ENCODE measurements at regions not wholly inside any gene's neighbourhood (a gene's known extent, or its start where the extent isn't known, plus 50 kb on each side); places are given as distances from the start of the nearest gene placed in this dataset.

DNA sequence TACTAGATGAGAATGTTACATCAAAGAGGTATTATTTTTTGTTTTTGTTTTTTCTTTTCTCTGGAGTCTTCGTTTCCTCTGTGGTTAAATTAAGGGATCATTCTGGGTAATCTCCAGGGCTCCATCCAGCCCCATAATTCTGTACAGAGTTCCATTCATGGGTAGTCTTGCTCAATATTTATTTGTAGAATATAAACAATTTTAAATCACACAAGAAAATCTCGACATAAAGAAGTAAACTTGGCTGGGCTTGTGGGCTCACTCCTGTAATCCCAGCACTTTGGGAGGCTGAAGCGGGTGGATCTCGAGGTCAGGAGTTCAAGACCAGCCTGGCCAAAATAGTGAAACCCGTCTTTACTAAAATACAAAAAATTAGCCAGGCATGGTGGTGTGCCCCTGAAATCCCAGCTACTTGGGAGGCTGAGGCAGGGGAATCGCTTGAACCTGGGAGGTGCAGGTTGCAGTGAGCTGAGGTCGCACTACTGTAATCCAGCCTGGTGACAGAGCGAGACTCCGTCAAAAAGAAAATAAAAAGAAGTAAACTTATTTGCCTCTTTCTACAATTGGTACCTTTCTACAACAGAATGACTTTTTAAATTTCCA, 166.8 kb upstream of the TGFBR2 start:
- TF ChIP-seq, protein P1, sequence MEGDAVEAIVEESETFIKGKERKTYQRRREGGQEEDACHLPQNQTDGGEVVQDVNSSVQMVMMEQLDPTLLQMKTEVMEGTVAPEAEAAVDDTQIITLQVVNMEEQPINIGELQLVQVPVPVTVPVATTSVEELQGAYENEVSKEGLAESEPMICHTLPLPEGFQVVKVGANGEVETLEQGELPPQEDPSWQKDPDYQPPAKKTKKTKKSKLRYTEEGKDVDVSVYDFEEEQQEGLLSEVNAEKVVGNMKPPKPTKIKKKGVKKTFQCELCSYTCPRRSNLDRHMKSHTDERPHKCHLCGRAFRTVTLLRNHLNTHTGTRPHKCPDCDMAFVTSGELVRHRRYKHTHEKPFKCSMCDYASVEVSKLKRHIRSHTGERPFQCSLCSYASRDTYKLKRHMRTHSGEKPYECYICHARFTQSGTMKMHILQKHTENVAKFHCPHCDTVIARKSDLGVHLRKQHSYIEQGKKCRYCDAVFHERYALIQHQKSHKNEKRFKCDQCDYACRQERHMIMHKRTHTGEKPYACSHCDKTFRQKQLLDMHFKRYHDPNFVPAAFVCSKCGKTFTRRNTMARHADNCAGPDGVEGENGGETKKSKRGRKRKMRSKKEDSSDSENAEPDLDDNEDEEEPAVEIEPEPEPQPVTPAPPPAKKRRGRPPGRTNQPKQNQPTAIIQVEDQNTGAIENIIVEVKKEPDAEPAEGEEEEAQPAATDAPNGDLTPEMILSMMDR (IDR thresholded peaks at IDR 0.05): no peak
- no peak for TF ChIP-seq POLR2A (IDR thresholded peaks at IDR 0.05)
